ENCODE measurements at regions not wholly inside any gene's neighbourhood (a gene's known extent, or its start where the extent isn't known, plus 50 kb on each side); places are given as distances from the start of the nearest gene placed in this dataset.

- no peak for TF ChIP-seq POLR2A (IDR thresholded peaks at IDR 0.05)
- TF ChIP-seq CTCF (IDR thresholded peaks at IDR 0.05): no peak
Observed at GRCh38 chr3:107897471-107898061, 193.3 kb downstream of the CD47 start.

Data from lower leg skin (tissue), 3 donors.